DMS153 (cell line): ENCODE measurements at regions not wholly inside any gene's neighbourhood (a gene's known extent, or its start where the extent isn't known, plus 50 kb on each side); places are given as distances from the start of the nearest gene placed in this dataset.

Experiments used
- DNase-seq: peaks from one replicate; lab custom pipeline; 2025; lab: John Stamatoyannopoulos, UW

GRCh38 chr6:12383448-12383847 is 93.3 kb downstream of the EDN1 start:
- no peak for DNase-seq

GRCh38 chr6:12384357-12384912 is 94.3 kb downstream of the EDN1 start:
- DNase-seq: no peak

DNA sequence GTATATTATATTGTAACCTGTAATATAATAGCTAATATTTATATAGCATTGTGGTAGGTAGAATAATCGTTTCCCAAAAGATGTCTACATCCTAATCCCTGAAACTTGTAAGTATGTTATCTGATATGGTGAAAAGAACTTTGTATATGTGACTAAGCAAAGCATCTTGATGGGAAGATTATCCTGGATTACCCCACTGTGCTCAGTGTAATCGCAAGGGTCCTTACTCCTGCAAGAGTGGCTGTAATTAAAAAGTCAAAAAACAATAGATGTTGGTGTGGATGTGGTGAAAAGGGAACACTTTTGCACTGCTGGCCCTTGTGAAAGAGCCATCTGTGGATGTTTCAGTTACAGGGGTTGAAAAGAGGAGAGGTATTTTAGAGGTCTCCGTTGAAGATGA is 95.2 kb downstream of the EDN1 start:
- no peak for DNase-seq

DNA sequence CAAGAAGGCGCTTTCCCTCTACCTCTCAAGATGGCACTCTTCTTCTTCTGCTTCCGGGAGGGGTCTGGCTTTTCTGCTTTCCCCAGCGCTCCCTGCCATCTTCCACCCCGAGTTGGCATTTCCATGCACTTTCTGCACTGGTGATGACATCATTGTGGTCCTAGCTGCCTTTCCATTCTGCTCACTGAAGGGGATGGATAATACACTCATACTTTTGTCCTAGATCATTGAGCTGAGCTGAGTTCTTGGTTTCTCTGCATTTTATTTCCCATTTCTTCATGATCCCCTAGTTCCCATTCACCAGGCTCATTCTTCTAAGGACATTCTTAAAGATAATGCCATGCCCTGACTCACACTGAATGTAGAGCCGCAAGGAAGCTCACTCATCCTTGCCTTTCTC is 96.7 kb downstream of the EDN1 start:
- no peak for DNase-seq

DNA sequence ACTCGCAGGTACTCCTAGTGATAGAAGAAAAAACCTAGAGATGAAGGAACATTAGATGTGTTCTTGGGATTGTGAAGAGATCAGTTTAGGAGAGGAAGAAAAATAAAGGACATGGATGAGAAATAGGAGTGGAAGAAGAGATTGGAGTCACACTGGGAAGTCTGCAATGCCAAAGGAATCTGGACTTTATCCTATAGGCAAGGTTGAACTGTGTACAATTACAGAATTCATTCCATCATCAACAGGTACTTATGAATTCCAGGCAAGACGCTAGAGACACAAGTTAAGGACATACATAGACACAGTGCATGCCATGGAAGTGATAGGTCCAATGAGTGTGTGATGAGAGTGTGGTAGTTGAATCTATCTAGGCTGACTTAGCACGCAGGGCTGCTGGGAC is 101.3 kb downstream of the EDN1 start:
- DNase-seq: no peak

DNA sequence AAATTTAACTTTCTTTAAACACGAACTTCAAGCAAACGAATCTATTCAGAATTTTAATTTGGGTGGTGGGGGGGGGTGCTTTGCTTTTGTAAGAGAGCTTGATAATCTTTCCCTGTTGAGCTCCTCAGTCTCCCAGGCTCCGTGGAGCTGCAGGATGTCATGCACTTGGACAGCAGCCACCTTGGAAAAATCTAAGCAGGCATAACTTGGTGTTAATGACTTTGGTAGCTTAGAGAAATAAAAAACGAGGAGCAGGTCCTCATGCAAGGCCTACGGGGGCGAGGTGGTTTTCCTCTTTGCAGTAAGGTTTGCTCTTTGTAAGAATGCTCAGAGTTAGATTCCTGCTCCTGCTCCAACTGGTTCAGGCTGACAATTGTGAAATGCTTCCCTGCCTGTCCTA is 102.3 kb downstream of the EDN1 start:
- DNase-seq: no peak

GRCh38 chr6:12393100-12393499 is 102.9 kb downstream of the EDN1 start:
- DNase-seq: no peak

DNA sequence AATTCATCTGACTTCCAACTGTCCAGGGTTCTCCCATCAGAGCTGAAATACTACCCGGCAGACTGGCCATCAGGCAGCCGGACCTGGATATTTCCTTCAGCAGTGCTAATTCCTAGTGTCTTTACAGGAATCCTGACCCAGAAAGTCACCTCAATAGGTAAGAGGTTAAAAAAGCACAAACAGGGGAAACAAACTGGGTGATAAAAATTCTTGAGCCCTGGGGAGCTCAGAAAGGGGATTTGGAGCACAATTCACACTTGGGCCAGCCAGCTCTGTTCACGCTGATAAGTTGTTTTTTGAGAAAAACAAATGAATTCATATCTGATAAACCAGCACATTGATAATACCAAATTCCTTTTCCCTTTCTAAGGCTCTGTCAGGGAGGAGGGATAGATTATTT is 104.0 kb downstream of the EDN1 start:
- no peak for DNase-seq

GRCh38 chr6:12395898-12396297 is 105.7 kb downstream of the EDN1 start:
- DNase-seq: no peak

DNA sequence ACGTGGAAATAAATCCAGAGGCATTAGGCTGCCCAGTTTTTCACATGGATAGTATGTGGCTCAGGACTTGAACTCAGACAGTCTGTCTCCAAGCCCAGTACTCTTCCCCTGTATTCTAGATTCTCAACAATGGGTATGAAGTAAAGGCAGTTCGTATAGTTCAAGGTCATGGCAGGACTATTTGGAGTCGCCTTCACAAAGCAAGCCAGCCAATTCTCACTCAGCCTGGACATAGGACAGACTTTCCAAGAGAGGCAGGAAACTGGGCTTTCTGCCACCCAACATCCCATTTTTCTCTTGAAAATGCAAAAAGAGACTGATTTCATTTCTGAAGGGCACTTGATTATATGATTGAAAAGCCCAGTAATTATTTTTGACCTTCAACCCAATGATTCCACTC is 111.0 kb downstream of the EDN1 start:
- no peak for DNase-seq

DNA sequence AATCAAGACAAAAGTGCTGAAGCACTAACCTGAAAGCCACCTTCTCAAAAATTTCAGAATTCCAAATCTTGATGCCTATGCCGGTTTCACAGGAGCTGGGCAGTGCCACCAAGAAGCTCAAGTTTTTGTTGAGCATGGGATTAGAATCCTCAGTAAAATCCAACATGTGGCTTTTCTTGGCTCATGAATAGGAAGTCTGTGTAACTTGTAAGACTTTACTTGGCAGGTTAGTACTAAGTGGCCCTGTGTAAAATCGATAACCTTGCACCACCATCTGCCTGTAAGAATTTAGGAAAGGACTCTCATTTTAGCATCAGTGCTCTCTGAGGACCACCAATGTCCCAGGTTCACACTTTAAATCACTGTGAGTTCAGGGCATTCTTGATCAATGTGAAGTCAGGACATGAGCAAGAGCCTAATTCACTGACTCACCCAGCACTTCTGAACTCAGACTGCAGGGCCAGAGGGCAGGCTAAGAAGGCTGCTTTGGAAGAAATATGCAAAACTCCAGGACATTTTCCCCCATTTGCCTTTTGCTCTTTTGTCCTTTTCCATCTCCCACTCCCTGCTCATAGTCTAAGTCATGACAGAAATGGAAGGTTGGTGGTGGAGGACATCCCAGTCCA is 113.2 kb downstream of the EDN1 start:
- no peak for DNase-seq

DNA sequence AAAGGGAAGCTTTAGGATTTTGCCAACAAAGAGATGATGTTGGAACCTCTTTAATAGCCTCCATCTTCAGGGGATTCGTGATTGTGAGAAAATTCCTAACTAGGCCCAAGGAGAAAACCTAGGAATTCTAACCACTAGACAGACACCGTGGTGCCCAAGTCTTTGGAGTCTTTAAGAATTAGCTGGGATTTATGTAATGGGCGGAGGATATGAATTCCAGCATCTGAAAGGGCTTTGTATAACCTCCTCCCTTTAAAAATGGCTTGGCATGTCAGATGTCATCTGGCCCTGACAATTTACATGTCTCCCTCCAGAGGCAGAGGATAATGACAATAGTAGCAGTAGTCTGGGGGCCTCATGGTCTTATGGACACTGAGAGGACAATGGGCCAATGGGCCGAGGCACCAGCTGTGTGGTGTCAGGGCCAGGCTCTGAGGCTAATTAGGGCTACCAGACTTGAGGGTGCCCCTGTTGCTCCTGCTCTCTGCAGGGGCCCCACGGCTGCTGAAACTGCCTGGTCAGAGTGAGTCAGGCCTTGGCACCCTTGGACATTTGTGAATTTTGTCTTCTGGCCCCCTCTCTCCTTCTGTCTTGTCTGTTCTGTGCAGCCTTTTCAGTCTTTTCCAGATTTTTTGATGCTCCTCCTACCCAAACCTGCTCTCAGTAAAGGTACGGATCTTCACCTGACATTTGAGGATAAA is 113.9 kb downstream of the EDN1 start:
- no peak for DNase-seq

- no peak for DNase-seq
Observed at GRCh38 chr6:12404651-12405050, 114.5 kb downstream of the EDN1 start.

- DNase-seq: no peak
Observed at GRCh38 chr6:12408752-12409151, 118.6 kb downstream of the EDN1 start.

DNA sequence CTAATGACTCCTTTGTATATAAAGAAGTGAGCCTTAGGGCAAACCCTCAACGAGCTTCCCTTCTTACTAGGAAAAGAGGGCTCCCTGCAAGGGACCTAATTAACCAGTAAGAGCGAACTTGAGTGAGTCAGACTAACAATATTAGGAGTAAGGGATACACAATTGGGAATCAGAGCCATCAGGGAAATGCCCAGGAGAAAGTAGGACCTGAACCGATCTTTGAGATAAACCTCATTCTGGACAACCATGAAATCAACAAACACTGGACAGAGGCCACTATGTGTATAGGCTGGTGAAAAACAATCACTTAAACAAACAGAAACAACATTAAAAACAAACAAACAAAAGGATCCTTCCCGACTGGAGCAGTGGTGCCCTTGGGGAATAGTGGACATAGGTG is 120.8 kb downstream of the EDN1 start:
- no peak for DNase-seq

- DNase-seq: no peak
Observed at GRCh38 chr6:12414096-12414675, 124.0 kb downstream of the EDN1 start.

DNA sequence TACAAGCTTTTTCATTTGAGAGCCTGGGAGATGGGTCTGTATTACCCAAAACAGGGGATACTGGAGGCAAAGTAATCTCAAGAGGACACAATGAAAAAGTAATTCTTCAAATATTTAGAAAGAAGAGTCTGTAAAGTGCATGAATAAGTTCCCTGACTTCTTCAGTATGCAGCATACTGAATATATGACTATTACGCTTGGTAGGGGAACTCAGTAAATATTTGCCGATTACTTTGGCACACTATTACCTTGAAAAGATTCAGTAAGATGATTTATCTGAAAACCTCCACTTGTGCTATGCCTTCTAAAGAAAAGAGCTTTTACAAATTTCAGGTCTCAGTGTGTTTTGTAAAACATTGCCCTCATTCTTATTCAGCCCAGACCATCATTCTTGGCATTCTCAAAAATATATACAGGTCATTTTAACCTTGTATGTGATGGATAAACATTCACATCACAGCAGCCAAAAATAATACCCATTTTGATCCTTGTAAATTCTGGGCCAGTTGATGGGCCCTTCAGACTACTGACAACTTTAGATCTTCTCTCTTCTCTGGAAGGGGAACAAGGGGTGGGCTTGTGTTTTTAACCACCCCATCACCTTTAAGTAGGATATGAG is 125.9 kb downstream of the EDN1 start:
- no peak for DNase-seq

DNA sequence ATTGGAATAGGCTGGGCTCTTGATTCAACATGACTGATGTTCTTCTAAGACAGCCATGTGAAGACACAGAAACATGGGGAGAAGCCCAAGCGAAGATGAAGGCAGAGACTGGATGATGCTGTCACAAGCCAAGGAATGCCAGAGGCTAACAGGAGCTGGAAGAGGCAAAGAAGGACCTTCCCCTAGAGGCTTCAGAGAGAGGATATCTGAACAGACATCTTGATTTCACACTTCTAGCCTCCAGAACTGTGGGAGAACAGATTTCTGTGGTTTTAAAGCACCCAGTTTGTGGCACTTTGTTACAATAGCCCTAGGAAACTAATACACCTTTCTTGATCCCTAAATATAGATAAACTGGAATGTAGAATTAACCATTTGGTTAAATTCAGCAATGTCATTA is 127.0 kb downstream of the EDN1 start:
- no peak for DNase-seq

- no peak for DNase-seq
Observed at GRCh38 chr6:12418946-12419345, 128.8 kb downstream of the EDN1 start.

DNA sequence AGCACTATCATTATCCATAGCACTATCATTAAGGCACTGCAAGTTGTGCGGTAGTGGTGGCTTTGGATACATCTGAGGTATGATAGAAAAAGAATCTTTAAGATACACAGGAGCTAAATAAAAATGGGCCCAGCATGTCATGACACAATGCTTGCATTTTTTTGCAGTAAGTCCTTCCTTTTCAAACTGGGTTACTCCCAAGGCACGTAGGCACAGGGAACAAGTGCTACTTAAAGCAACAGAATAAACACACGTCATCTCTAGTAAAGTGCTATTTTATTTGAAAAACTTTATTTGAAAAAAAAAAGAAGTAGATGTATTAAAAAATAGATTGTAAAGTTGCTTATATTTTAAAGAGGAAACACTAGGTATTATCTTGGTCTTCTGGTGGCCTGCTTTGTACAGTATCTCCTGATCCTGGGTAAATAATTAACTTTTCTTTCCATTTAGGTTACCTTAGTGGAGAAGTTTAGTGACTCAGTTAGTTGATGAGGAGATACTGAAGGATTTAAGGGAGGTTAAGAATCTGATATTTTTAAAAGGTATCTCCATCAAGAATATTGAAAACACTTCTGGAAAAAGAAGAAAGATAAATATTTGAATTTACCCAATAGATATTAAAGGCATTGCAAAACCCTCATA is 129.6 kb downstream of the EDN1 start:
- DNase-seq: no peak

DNA sequence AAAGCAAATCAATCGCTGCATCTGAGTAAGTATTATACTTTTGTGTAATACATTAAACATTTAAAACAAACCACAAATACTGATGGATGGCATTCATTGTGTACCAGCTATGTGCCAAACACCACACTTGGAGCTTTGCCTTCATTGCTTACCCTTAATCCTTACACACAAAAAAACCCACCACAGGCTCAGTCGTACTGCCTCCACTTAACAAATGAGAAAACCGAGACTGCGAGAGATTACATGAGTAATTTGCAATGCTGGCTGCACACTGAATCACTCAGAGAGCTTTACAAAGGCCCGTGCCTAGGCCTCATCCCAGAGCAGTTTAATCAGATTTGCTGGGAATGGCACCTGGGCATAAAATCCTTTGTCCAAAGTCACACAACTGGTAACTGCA is 130.5 kb downstream of the EDN1 start:
- no peak for DNase-seq

- DNase-seq: no peak
Observed at GRCh38 chr6:12421596-12421995, 131.4 kb downstream of the EDN1 start.

DNA sequence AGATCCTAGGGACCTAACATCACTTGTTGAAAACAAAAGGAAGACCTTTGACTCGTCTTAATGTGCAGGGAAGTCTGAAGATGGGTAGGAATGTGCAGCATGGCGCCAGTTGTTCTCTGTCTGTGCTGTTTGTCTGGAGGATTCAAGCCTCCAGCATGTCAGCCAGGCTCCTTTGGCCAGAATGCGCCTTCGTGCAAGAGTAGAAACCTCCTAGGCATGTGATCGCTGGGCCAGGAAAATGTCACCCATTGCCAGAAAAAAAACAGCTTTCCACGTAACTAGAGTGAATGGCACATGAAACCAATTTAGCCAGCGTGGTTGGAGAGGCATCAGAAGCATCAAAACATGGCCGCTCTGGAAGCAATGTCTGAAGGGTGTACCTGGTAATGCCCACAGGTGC is 132.7 kb downstream of the EDN1 start:
- DNase-seq: no peak
